PC-9 (cell line): ENCODE measurements at regions not wholly inside any gene's neighbourhood (a gene's known extent, or its start where the extent isn't known, plus 50 kb on each side); places are given as distances from the start of the nearest gene placed in this dataset.

Experiments
- CTCF ChIP-seq: fragments of 200-600 bp; sonication (generic); conservative IDR thresholded peaks from 2 replicates; pipeline ENCODE4 v1.6.1; 2017; ENCODE audit warnings: mixed run types, antibody characterized with exemption, mild to moderate bottlenecking, moderate library complexity
- EZH2 ChIP-seq: fragments of 200-600 bp; sonication (generic); IDR thresholded peaks from 2 replicates; pipeline ENCODE4 v1.8.0; 2017; ENCODE audit warnings: antibody characterized with exemption, low read depth

- TF ChIP-seq CTCF, result no peak
- no peak for TF ChIP-seq EZH2
These were observed 119.0 kb upstream of the NRIP1 start for GRCh38 chr21:15183813-15184257.
